CD4-positive, CD25-positive, alpha-beta regulatory T cell (primary cell): ENCODE measurements at regions not wholly inside any gene's neighbourhood (a gene's known extent, or its start where the extent isn't known, plus 50 kb on each side); places are given as distances from the start of the nearest gene placed in this dataset.
A peak's percentile ranks its signal among the peaks of the same experiment; 100 is the strongest.

Experiments used
- ATAC-seq, 2 donors: fragments of 150-1000 bp; cut with Tn5 transposase; one replicate each; pipeline ENCODE4 v1.10.0; 2021; ENCODE audit warnings: low read depth in 2 of 2, moderate number of reproducible peaks in 2 of 2, moderate library complexity in 1 of 2
- DNase-seq, 3 donors: peaks; one replicate each; pipeline versions ENCODE4 v3.0.0 to v3.0.0-alpha.2; 2012 to 2022; ENCODE audit warnings: mixed read lengths in 1 of 3
- H3K27ac ChIP-seq: one replicate; pipeline ENCODE4 v1.7.0; 2013; ENCODE audit warnings: mild to moderate bottlenecking, low read length; ENCODE audit not compliant: insufficient read depth, poor library complexity, severe bottlenecking
- H3K27me3 ChIP-seq: one replicate; pipeline ENCODE4 v1.7.0; 2013; ENCODE audit warnings: low read length; ENCODE audit not compliant: control insufficient read depth, insufficient read depth
- H3K36me3 ChIP-seq: one replicate; pipeline ENCODE4 v1.7.0; 2013; ENCODE audit warnings: mild to moderate bottlenecking, low read length, moderate library complexity; ENCODE audit not compliant: control insufficient read depth, insufficient read depth
- H3K4me1 ChIP-seq: 2 replicates; pipeline ENCODE4 v1.7.0; 2013; ENCODE audit warnings: mild to moderate bottlenecking, low read length; ENCODE audit not compliant: insufficient read depth, control insufficient read depth, poor library complexity, severe bottlenecking
- H3K4me3 ChIP-seq: one replicate; pipeline ENCODE4 v1.7.0; 2013; ENCODE audit warnings: low read depth, mild to moderate bottlenecking, low read length, moderate library complexity
- H3K9me3 ChIP-seq, 2 experiments: 1 replicate in 1 of 2; 2 replicates in 1 of 2; pipeline ENCODE4 v1.7.0; 2013; ENCODE audit warnings: low read length in 2 of 2, mild to moderate bottlenecking in 1 of 2, moderate library complexity in 1 of 2; ENCODE audit not compliant: control insufficient read depth in 2 of 2
- H3K27ac Mint-ChIP-seq, 3 donors: one replicate each; pipeline ENCODE4 v1.8.0; 2020 to 2022; ENCODE audit warnings: mild to moderate bottlenecking in 3 of 3, mixed read lengths in 3 of 3, moderate library complexity in 2 of 3
- H3K27me3 Mint-ChIP-seq: one replicate; pipeline ENCODE4 v1.8.0; 2022; ENCODE audit warnings: mild to moderate bottlenecking, mixed read lengths
- H3K36me3 Mint-ChIP-seq: one replicate; pipeline ENCODE4 v1.8.0; 2020; ENCODE audit warnings: mixed read lengths
- H3K4me1 Mint-ChIP-seq, 4 donors: one replicate each; pipeline ENCODE4 v1.8.0; 2020 to 2022; ENCODE audit warnings: mixed read lengths in 4 of 4, mild to moderate bottlenecking in 1 of 4
- H3K4me3 Mint-ChIP-seq, 4 donors: one replicate each; pipeline ENCODE4 v1.8.0; 2020 to 2022; ENCODE audit warnings: mild to moderate bottlenecking in 4 of 4, mixed read lengths in 4 of 4, moderate library complexity in 3 of 4
- H3K9me3 Mint-ChIP-seq, 7 donors: one replicate each; pipeline ENCODE4 v1.8.0; 2020 to 2022; ENCODE audit warnings: mixed read lengths in 7 of 7, mild to moderate bottlenecking in 3 of 7, moderate library complexity in 2 of 7

DNA sequence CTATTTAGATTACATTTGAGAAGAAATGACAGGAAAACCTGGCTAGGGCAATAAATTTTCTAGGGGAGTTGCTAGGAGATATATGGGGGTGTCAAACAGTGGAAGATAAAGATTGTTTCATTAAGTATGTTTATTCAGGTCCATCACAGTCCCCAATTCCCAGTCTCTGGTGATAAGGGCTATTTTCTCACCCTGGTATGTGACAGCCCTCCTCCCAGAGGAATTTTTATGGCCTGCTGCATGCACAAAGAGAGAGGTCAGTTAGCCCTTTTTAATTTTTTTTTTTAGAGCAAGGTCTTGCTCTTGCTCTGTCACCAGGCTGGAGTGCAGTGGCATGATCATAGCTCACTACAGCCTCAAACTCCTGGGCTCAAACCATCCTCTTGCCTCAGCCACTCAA lies 53.6 kb upstream of the ATF7IP2 start:
- H3K27me3 Mint-ChIP-seq = no peaks in the 10 kb centered on the region
- DNase-seq (no peak), ATAC-seq (no peak)
- peaks cover 0 to 14% (median 9%) of the 10 kb centered on the region in 7 donors for H3K9me3 Mint-ChIP-seq
- peaks cover 0 to 11% of the 10 kb centered on the region in 2 experiments for H3K9me3 ChIP-seq
- H3K4me1 Mint-ChIP-seq = peaks cover 17 to 58% (median 37%) of the 10 kb centered on the region in 4 donors
- peak overlapping the region in 2 of 4 donors; percentile 39 to 83 for H3K4me3 Mint-ChIP-seq
- H3K36me3 ChIP-seq = no peaks in the 10 kb centered on the region
- no peak overlapping the region for H3K4me3 ChIP-seq
- peaks cover 3% of the 10 kb centered on the region for H3K36me3 Mint-ChIP-seq
- H3K27me3 ChIP-seq = no peaks in the 10 kb centered on the region
- peaks cover 49% of the 10 kb centered on the region for H3K4me1 ChIP-seq
- H3K27ac Mint-ChIP-seq = peak overlapping the region; percentile 46 to 67 (median 65)
- no peak overlapping the region for H3K27ac ChIP-seq

DNA sequence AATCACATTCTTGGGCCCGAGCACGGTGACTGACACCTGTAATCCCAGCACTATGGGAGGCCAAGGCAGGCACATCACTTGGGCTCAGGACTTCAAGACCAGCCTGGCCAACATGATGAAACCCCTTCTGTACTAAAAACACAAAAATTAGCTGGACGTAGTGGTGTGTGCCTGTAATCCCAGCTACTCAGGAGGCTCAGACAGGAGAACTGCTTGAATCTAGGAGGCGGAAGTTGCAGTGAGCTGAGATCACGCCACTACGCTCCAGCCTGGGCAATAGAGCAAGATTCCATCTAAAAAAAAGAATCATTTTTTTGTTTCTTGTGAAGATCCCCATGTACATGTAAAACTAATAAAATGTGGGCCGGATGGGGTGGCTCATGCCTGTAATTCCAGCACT lies 53.1 kb upstream of the ATF7IP2 start:
- peaks cover 0 to 7% of the 10 kb centered on the region in 2 experiments for H3K9me3 ChIP-seq
- H3K27me3 ChIP-seq = no peaks in the 10 kb centered on the region
- Mint-ChIP-seq H3K36me3 (peaks cover 3% of the 10 kb centered on the region), H3K27me3 (no peaks in the 10 kb centered on the region), H3K9me3 (peaks cover 0 to 10% (median 5%) of the 10 kb centered on the region in 7 donors), H3K4me3 (peak overlapping the region; percentile 21 to 83 (median 47)), H3K4me1 (peaks cover 17 to 58% (median 35%) of the 10 kb centered on the region in 4 donors), H3K27ac (peak overlapping the region; percentile 63 to 67 (median 65))
- ATAC-seq (no peak), DNase-seq (no peak)
- H3K4me1 ChIP-seq = peaks cover 49% of the 10 kb centered on the region
- H3K4me3 ChIP-seq = no peak overlapping the region
- H3K36me3 ChIP-seq = no peaks in the 10 kb centered on the region
- no peak overlapping the region for H3K27ac ChIP-seq

GRCh38 chr16:10333321-10334032 lies 52.4 kb upstream of the ATF7IP2 start:
- H3K27me3 Mint-ChIP-seq = no peaks in the 10 kb centered on the region
- Histone ChIP-seq H3K9me3 (peaks cover 0 to 2% of the 10 kb centered on the region in 2 experiments), H3K4me1 (peaks cover 47% of the 10 kb centered on the region), H3K4me3 (no peak overlapping the region), H3K36me3 (no peaks in the 10 kb centered on the region), H3K27ac (no peak overlapping the region), H3K27me3 (no peaks in the 10 kb centered on the region)
- peak overlapping the region in 3 of 4 donors; percentile 22 to 83 (median 72) for H3K4me3 Mint-ChIP-seq
- peaks cover 17 to 62% (median 35%) of the 10 kb centered on the region in 4 donors for H3K4me1 Mint-ChIP-seq
- DNase-seq (peak in 2 of 3 donors; percentile 11 to 64), ATAC-seq (peak in 1 of 2 donors; percentile 37)
- H3K9me3 Mint-ChIP-seq = peaks cover 0 to 8% (median 4%) of the 10 kb centered on the region in 7 donors
- peak overlapping the region; percentile 63 to 66 (median 65) for H3K27ac Mint-ChIP-seq
- peaks cover 3% of the 10 kb centered on the region for H3K36me3 Mint-ChIP-seq

GRCh38 chr16:10335681-10336080 lies 50.2 kb upstream of the ATF7IP2 start:
- no peak overlapping the region for H3K27ac ChIP-seq
- no peak for DNase-seq
- no peak for ATAC-seq
- peaks cover 8 to 11% of the 10 kb centered on the region in 2 experiments for H3K9me3 ChIP-seq
- H3K27me3 ChIP-seq = no peaks in the 10 kb centered on the region
- peaks cover 34% of the 10 kb centered on the region for H3K4me1 ChIP-seq
- H3K9me3 Mint-ChIP-seq = peaks cover 2 to 19% (median 7%) of the 10 kb centered on the region in 7 donors
- peak overlapping the region in 1 of 3 donors; percentile 56 for H3K27ac Mint-ChIP-seq
- peaks cover 8% of the 10 kb centered on the region for H3K36me3 Mint-ChIP-seq
- no peak overlapping the region for H3K4me3 ChIP-seq
- peak overlapping the region in 1 of 4 donors; percentile 41 for H3K4me3 Mint-ChIP-seq
- peaks cover 11 to 50% (median 27%) of the 10 kb centered on the region in 4 donors for H3K4me1 Mint-ChIP-seq
- no peaks in the 10 kb centered on the region for H3K36me3 ChIP-seq
- no peaks in the 10 kb centered on the region for H3K27me3 Mint-ChIP-seq
